ENCODE measurements at regions not wholly inside any gene's neighbourhood (a gene's known extent, or its start where the extent isn't known, plus 50 kb on each side); places are given as distances from the start of the nearest gene placed in this dataset.
A peak's percentile ranks its signal among the peaks of the same experiment; 100 is the strongest.

DNA sequence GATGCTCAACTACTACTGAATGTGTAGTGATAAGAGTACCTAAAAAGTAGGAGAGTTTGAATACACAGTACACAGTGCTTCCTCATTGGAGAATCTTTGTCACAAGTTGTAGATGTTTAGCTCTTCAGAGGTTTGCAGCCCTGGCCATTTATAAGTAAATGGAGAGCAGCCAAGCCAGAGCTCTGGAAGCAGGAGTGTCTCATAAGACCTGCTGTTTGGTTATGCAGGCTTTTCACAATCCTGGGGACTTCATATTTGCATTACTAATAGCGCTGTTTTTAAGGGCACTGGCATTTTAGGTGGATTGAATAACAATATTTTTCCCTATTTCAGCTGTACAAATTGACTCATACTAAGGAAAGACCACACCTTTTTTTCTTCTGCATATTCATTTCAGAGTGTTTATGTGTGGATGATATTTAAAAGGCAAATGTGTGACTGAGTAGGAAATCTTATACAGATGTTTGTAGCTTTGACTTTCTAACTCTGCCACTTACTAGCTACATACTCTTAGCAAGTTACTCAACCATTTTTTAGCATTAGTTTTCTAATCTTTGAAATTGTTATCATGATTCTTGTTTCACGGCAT, 730.5 kb upstream of the MAP3K7 start:
- H3K4me2 ChIP-seq (ENCODE audit: low read length), result no peak overlapping the region
- DNase-seq (peak; percentile 3), ATAC-seq (peak; percentile 42; the same call in 1 of the 2 replicates)
- TF ChIP-seq EZH2 (IDR thresholded peaks at IDR 0.05; ENCODE audit: low read length, unreplicated experiment) (no peak), EZH2phosphoT487 (IDR thresholded peaks at IDR 0.05; ENCODE audit: borderline replicate concordance, low read length) (no peak)
- TF ChIP-seq, protein P1, sequence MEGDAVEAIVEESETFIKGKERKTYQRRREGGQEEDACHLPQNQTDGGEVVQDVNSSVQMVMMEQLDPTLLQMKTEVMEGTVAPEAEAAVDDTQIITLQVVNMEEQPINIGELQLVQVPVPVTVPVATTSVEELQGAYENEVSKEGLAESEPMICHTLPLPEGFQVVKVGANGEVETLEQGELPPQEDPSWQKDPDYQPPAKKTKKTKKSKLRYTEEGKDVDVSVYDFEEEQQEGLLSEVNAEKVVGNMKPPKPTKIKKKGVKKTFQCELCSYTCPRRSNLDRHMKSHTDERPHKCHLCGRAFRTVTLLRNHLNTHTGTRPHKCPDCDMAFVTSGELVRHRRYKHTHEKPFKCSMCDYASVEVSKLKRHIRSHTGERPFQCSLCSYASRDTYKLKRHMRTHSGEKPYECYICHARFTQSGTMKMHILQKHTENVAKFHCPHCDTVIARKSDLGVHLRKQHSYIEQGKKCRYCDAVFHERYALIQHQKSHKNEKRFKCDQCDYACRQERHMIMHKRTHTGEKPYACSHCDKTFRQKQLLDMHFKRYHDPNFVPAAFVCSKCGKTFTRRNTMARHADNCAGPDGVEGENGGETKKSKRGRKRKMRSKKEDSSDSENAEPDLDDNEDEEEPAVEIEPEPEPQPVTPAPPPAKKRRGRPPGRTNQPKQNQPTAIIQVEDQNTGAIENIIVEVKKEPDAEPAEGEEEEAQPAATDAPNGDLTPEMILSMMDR (conservative IDR thresholded peaks at IDR 0.05; ENCODE audit: low read depth, low read length), result no peak
- no peaks in the 10 kb centered on the region for H3K36me3 ChIP-seq (ENCODE audit: low read depth, low read length)
- no peak overlapping the region for H3K4me3 ChIP-seq (ENCODE audit: low read length)
- H3K27me3 ChIP-seq (ENCODE audit: low read length), result no peaks in the 10 kb centered on the region
- intact Hi-C loops (cut with micrococcal nuclease), result no loop called here
- H3K4me1 ChIP-seq (ENCODE audit: insufficient read depth, low read length), result no peaks in the 10 kb centered on the region
- no peak overlapping the region for H2AFZ ChIP-seq (ENCODE audit: low read length)
- H3K9ac ChIP-seq (ENCODE audit: low read length), result no peak overlapping the region
- no peaks in the 10 kb centered on the region for H3K79me2 ChIP-seq (ENCODE audit: low read length)
- no peak overlapping the region for H3K27ac ChIP-seq (ENCODE audit: low read length)
- H3K9me3 ChIP-seq (ENCODE audit: low read length), result no peaks in the 10 kb centered on the region
- no peaks in the 10 kb centered on the region for H3F3A ChIP-seq (ENCODE audit: low read length, unreplicated experiment)
- no peaks in the 10 kb centered on the region for H4K20me1 ChIP-seq (ENCODE audit: low read length)
- H3K9me2 ChIP-seq (replicated peaks; ENCODE audit: low read length), result no peaks in the 10 kb centered on the region
- CTCF ChIA-PET, result no interaction called here
- POLR2A ChIA-PET (ENCODE audit: unreplicated experiment), result interaction anchor here (0.6 kb wide), 1 partner anchor 236 kb away, joined by 3 read pairs; no protein-coding TSS in a partner anchor
- BruUV-seq (replicated peaks), result no TSS peak

DNA sequence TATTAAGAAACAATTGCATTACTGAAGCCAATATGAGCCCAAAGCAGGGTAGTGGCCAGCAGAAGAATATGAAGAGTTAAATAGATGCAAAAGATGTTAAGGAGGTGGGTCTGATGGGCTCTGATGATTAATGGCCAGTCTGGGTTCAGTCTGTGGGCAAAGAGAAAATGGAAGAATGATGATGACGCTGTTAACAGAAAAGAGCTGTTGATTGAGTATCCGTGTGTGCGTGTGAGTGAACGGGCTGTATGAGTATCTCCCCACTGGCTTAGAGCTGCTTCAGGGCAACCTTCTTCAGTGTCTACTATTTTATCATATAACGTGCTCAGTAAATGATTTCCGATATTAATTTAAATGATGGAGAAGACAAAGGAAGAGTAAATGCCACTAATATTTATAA, 723.3 kb upstream of the MAP3K7 start:
- intact Hi-C loops (cut with micrococcal nuclease), result no loop called here
- Histone ChIP-seq H3K79me2 (ENCODE audit: low read length) (no peaks in the 10 kb centered on the region), H3K27me3 (ENCODE audit: low read length) (no peaks in the 10 kb centered on the region), H3K4me1 (ENCODE audit: insufficient read depth, low read length) (no peaks in the 10 kb centered on the region), H3K9ac (ENCODE audit: low read length) (no peak overlapping the region), H3K36me3 (ENCODE audit: low read depth, low read length) (no peaks in the 10 kb centered on the region), H3K4me2 (ENCODE audit: low read length) (no peak overlapping the region), H3K27ac (ENCODE audit: low read length) (no peak overlapping the region), H3F3A (ENCODE audit: low read length, unreplicated experiment) (no peaks in the 10 kb centered on the region), H3K9me2 (replicated peaks; ENCODE audit: low read length) (no peaks in the 10 kb centered on the region), H3K4me3 (ENCODE audit: low read length) (no peak overlapping the region), H4K20me1 (ENCODE audit: low read length) (no peaks in the 10 kb centered on the region), H2AFZ (ENCODE audit: low read length) (no peak overlapping the region), H3K9me3 (ENCODE audit: low read length) (no peaks in the 10 kb centered on the region)
- CTCF ChIA-PET, result no interaction called here
- POLR2A ChIA-PET (ENCODE audit: unreplicated experiment), result no interaction called here
- no TSS peak for BruUV-seq (replicated peaks)
- no peak for TF ChIP-seq EZH2phosphoT487 (IDR thresholded peaks at IDR 0.05; ENCODE audit: borderline replicate concordance, low read length)
- ATAC-seq (no peak), DNase-seq (no peak)

DNA sequence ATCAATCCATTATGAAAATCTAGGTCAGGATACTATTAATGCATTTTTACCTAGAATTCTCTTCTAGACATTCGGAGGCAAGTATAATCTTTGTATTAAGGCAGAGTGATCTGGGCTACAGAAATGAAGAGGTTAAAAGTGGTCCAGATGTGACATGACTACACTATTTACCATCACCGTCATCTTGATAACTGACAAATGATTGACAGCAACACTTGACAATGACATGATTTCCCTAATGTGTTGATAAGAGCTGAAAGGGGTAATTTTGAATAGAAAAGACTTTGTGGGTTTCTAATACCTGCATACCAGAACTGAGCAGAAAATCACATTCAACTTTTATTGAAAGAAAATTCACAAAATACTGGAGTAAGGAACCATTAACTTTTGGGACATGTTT, 718.9 kb upstream of the MAP3K7 start:
- Histone ChIP-seq H2AFZ (ENCODE audit: low read length) (no peak overlapping the region), H3K4me2 (ENCODE audit: low read length) (no peak overlapping the region), H3K9me2 (replicated peaks; ENCODE audit: low read length) (no peaks in the 10 kb centered on the region), H4K20me1 (ENCODE audit: low read length) (no peaks in the 10 kb centered on the region), H3K4me1 (ENCODE audit: insufficient read depth, low read length) (no peaks in the 10 kb centered on the region), H3K27me3 (ENCODE audit: low read length) (no peaks in the 10 kb centered on the region), H3K9me3 (ENCODE audit: low read length) (no peaks in the 10 kb centered on the region), H3K79me2 (ENCODE audit: low read length) (no peaks in the 10 kb centered on the region), H3K9ac (ENCODE audit: low read length) (no peak overlapping the region), H3K36me3 (ENCODE audit: low read depth, low read length) (no peaks in the 10 kb centered on the region), H3F3A (ENCODE audit: low read length, unreplicated experiment) (no peaks in the 10 kb centered on the region), H3K27ac (ENCODE audit: low read length) (no peak overlapping the region), H3K4me3 (ENCODE audit: low read length) (no peak overlapping the region)
- BruUV-seq (replicated peaks), result no TSS peak
- TF ChIP-seq, protein P1 (conservative IDR thresholded peaks at IDR 0.05; ENCODE audit: low read depth, low read length), result no peak
- ATAC-seq (no peak), DNase-seq (no peak)
- CTCF ChIA-PET, result no interaction called here
- intact Hi-C loops (cut with micrococcal nuclease), result no loop called here
- POLR2A ChIA-PET (ENCODE audit: unreplicated experiment), result no interaction called here

Data from PC-3 (cell line).